Smooth muscle cell (in vitro differentiated cells): ENCODE measurements at regions not wholly inside any gene's neighbourhood (a gene's known extent, or its start where the extent isn't known, plus 50 kb on each side); places are given as distances from the start of the nearest gene placed in this dataset.

Source experiments
- DNase-seq: peaks from one replicate; lab custom pipeline; 2025; ENCODE audit not compliant: unreplicated experiment; lab: John Stamatoyannopoulos, UW
- H2AFZ ChIP-seq: fragments of 200-600 bp; sonication (generic); 2 replicates; pipeline ENCODE4 v1.6.0; 2016; ENCODE audit warnings: antibody characterized with exemption, low read depth, mild to moderate bottlenecking
- H3F3A ChIP-seq: fragments of 200-600 bp; sonication (generic); 2 replicates; pipeline ENCODE4 v1.6.0; 2017; ENCODE audit warnings: antibody characterized with exemption, low read depth
- H3K27ac ChIP-seq: fragments of 200-600 bp; sonication (generic); 2 replicates; pipeline ENCODE4 v1.5.1; 2016; ENCODE audit warnings: low read depth, mild to moderate bottlenecking
- H3K27me3 ChIP-seq: fragments of 200-600 bp; sonication (generic); 2 replicates; pipeline ENCODE4 v1.6.1; 2016; ENCODE audit warnings: low read depth, mild to moderate bottlenecking
- H3K36me3 ChIP-seq: fragments of 200-600 bp; sonication (generic); 2 replicates; pipeline ENCODE4 v1.5.1; 2016; ENCODE audit warnings: low read depth
- H3K4me1 ChIP-seq: fragments of 200-600 bp; sonication (generic); 2 replicates; pipeline ENCODE4 v1.5.1; 2016; ENCODE audit warnings: low read depth
- H3K4me2 ChIP-seq: fragments of 200-600 bp; sonication (generic); 2 replicates; pipeline ENCODE4 v1.6.0; 2016; ENCODE audit warnings: mild to moderate bottlenecking
- H3K4me3 ChIP-seq: fragments of 200-600 bp; sonication (generic); 2 replicates; pipeline ENCODE4 v1.5.1; 2016; ENCODE audit warnings: mild to moderate bottlenecking
- H3K79me2 ChIP-seq: fragments of 200-600 bp; sonication (generic); 2 replicates; pipeline ENCODE4 v1.6.0; 2016; ENCODE audit warnings: low read depth, mild to moderate bottlenecking
- H3K9ac ChIP-seq: fragments of 200-600 bp; sonication (generic); 2 replicates; pipeline ENCODE4 v1.6.0; 2016; ENCODE audit warnings: low read depth
- H3K9me3 ChIP-seq: fragments of 200-600 bp; sonication (generic); replicated peaks from 2 replicates; pipeline ENCODE4 v1.5.1; 2016; ENCODE audit warnings: low read depth
- H4K20me1 ChIP-seq: fragments of 200-600 bp; sonication (generic); 2 replicates; pipeline ENCODE4 v1.6.0; 2016; ENCODE audit warnings: low read depth
- CTCF ChIP-seq: fragments of 200-600 bp; sonication (generic); IDR thresholded peaks from 2 replicates; pipeline ENCODE4 v1.5.1; 2017; ENCODE audit warnings: borderline replicate concordance, mild to moderate bottlenecking, antibody characterized with exemption; ENCODE audit not compliant: insufficient read depth, poor library complexity, severe bottlenecking
- WGBS: methylation state at CpG from one replicate; pipeline ENCODE4 v1.1.7; 2016; ENCODE audit warnings: low lambda C conversion rate; 5-methylcytosine and 5-hydroxymethylcytosine counted together

GRCh38 chr11:92852229-92852628, 117.2 kb upstream of the MTNR1B start:
- no peaks in the 10 kb centered on the region for H3K79me2 ChIP-seq
- TF ChIP-seq CTCF = no peak
- peaks cover 10% of the 10 kb centered on the region for H3F3A ChIP-seq
- H2AFZ ChIP-seq = no peak overlapping the region
- no peak for DNase-seq
- no peak overlapping the region for H3K4me3 ChIP-seq
- H3K36me3 ChIP-seq = no peaks in the 10 kb centered on the region
- no peaks in the 10 kb centered on the region for H3K27me3 ChIP-seq
- H3K4me1 ChIP-seq = peaks cover 11% of the 10 kb centered on the region
- no peak overlapping the region for H3K4me2 ChIP-seq
- no peaks in the 10 kb centered on the region for H4K20me1 ChIP-seq
- no peaks in the 10 kb centered on the region for H3K9me3 ChIP-seq
- H3K27ac ChIP-seq = no peak overlapping the region
- no peak overlapping the region for H3K9ac ChIP-seq

DNA sequence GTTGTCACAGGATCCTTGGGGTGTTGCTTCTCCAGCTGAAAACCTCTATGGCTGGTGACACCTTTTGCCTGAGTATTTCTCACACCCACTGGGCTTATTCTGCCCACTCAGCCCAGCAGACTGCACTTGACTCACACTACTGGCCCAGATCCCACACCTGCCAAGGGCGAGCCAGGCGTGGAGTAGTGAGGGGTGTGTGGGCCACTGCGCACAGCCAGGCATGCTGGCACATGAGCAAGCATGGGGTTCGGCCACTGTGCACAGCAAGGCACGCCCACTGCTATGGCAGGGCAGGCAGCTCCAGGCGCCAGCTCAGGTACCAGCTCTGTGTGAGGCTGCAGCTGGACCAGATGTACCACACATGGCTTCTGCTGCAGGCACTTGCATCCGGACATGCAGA, 116.5 kb upstream of the MTNR1B start:
- Histone ChIP-seq H3K4me1 (peaks cover 11% of the 10 kb centered on the region), H3K4me3 (no peak overlapping the region), H4K20me1 (no peaks in the 10 kb centered on the region), H3K4me2 (peak overlapping the region; percentile 46), H3K9ac (no peak overlapping the region), H3K27ac (no peak overlapping the region), H3F3A (peaks cover 10% of the 10 kb centered on the region), H3K36me3 (no peaks in the 10 kb centered on the region), H3K27me3 (no peaks in the 10 kb centered on the region), H3K9me3 (no peaks in the 10 kb centered on the region), H3K79me2 (no peaks in the 10 kb centered on the region), H2AFZ (no peak overlapping the region)
- WGBS = 75% methylated on average over 7 of the region's 7 CpGs
- no peak for TF ChIP-seq CTCF
- no peak for DNase-seq

DNA sequence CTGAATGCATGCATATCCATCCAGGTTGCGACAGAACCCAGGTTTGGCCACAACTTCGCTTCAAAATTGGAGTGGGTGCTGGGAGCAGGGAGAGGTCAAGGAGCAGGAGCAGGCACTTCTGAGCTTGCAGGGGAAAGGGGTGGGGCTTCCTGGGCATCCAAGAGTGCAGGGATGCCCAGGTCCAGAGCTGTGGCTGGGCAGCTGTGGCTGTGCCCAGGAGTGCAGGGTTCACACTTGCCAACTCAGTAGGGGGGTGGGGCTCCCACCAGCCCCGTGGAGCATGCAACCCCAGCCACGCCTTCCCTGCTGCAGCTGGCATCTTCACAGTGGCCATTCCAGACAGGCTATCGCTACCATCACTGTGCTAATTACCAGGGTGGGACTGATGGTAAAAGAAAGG, 115.3 kb upstream of the MTNR1B start:
- 92% methylated on average over 5 of the region's 5 CpGs for WGBS
- TF ChIP-seq CTCF = no peak
- peaks cover 9% of the 10 kb centered on the region for H3K4me1 ChIP-seq
- H3K27me3 ChIP-seq = no peaks in the 10 kb centered on the region
- H2AFZ ChIP-seq = no peak overlapping the region
- no peaks in the 10 kb centered on the region for H3K9me3 ChIP-seq
- no peaks in the 10 kb centered on the region for H3K79me2 ChIP-seq
- H3K4me3 ChIP-seq = no peak overlapping the region
- no peaks in the 10 kb centered on the region for H3K36me3 ChIP-seq
- H3K4me2 ChIP-seq = no peak overlapping the region
- H4K20me1 ChIP-seq = no peaks in the 10 kb centered on the region
- H3K27ac ChIP-seq = no peak overlapping the region
- H3F3A ChIP-seq = peaks cover 10% of the 10 kb centered on the region
- DNase-seq = no peak
- H3K9ac ChIP-seq = no peak overlapping the region

- Histone ChIP-seq H3K27ac (no peak overlapping the region), H3F3A (peaks cover 10% of the 10 kb centered on the region), H2AFZ (no peak overlapping the region), H3K36me3 (no peaks in the 10 kb centered on the region), H3K27me3 (no peaks in the 10 kb centered on the region), H3K79me2 (no peaks in the 10 kb centered on the region), H3K4me3 (no peak overlapping the region), H3K9me3 (no peaks in the 10 kb centered on the region), H4K20me1 (no peaks in the 10 kb centered on the region), H3K4me1 (peaks cover under 1% of the 10 kb centered on the region), H3K4me2 (peak overlapping the region; percentile 37), H3K9ac (no peak overlapping the region)
- WGBS = 45% methylated on average over 3 of the region's 3 CpGs
- no peak for DNase-seq
- TF ChIP-seq CTCF = no peak
Measured at GRCh38 chr11:92854952-92855351, 114.5 kb upstream of the MTNR1B start.
